ENCODE measurements at regions not wholly inside any gene's neighbourhood (a gene's known extent, or its start where the extent isn't known, plus 50 kb on each side); places are given as distances from the start of the nearest gene placed in this dataset.

- Histone ChIP-seq H3K27me3 (ENCODE audit: insufficient read depth, low read depth, low read length) (no peaks in the 10 kb centered on the region), H3K27ac (ENCODE audit: low read length) (no peak overlapping the region), H3K9ac (ENCODE audit: low read length) (no peak overlapping the region), H3K36me3 (ENCODE audit: insufficient read depth, low read length) (no peaks in the 10 kb centered on the region), H3K4me2 (ENCODE audit: low read length) (no peak overlapping the region), H3K9me3 (ENCODE audit: low read length) (no peaks in the 10 kb centered on the region), H3F3A (ENCODE audit: insufficient read depth, low read length, poor library complexity, severe bottlenecking) (no peaks in the 10 kb centered on the region), H3K4me3 (ENCODE audit: low read length) (no peak overlapping the region), H3K9me2 (ENCODE audit: insufficient read depth, low read length) (no peaks in the 10 kb centered on the region), H4K20me1 (ENCODE audit: insufficient read depth) (no peaks in the 10 kb centered on the region), H3K79me2 (replicated peaks; ENCODE audit: insufficient read depth, low read length) (no peaks in the 10 kb centered on the region), H2AFZ (ENCODE audit: low read depth, low read length) (no peak overlapping the region)
- TF ChIP-seq CTCF (IDR thresholded peaks at IDR 0.05; ENCODE audit: poor library complexity, severe bottlenecking) = no peak
Observed at GRCh38 chr3:177973241-177973840, 562.9 kb upstream of the KCNMB2 start.

- Histone ChIP-seq H3F3A (ENCODE audit: insufficient read depth, low read length, poor library complexity, severe bottlenecking) (no peaks in the 10 kb centered on the region), H3K27me3 (ENCODE audit: insufficient read depth, low read depth, low read length) (no peaks in the 10 kb centered on the region), H2AFZ (ENCODE audit: low read depth, low read length) (no peak overlapping the region), H3K27ac (ENCODE audit: low read length) (no peak overlapping the region), H3K4me2 (ENCODE audit: low read length) (no peak overlapping the region), H4K20me1 (ENCODE audit: insufficient read depth) (no peaks in the 10 kb centered on the region), H3K36me3 (ENCODE audit: insufficient read depth, low read length) (no peaks in the 10 kb centered on the region), H3K9ac (ENCODE audit: low read length) (no peak overlapping the region), H3K4me3 (ENCODE audit: low read length) (no peak overlapping the region), H3K9me2 (ENCODE audit: insufficient read depth, low read length) (no peaks in the 10 kb centered on the region), H3K9me3 (ENCODE audit: low read length) (no peaks in the 10 kb centered on the region), H3K79me2 (replicated peaks; ENCODE audit: insufficient read depth, low read length) (no peaks in the 10 kb centered on the region)
- TF ChIP-seq EZH2 (IDR thresholded peaks at IDR 0.05; ENCODE audit: borderline replicate concordance, insufficient read depth, low read length, poor library complexity, severe bottlenecking) (no peak), MXI1 (conservative IDR thresholded peaks at IDR 0.05; ENCODE audit: poor library complexity, severe bottlenecking) (no peak), SMC3 (conservative IDR thresholded peaks at IDR 0.05; ENCODE audit: poor library complexity) (no peak), POLR2AphosphoS5 (IDR thresholded peaks at IDR 0.05) (no peak), CTCF (IDR thresholded peaks at IDR 0.05; ENCODE audit: poor library complexity, severe bottlenecking) (no peak), TAF1 (IDR thresholded peaks at IDR 0.05; ENCODE audit: low read depth) (no peak), RAD21 (conservative IDR thresholded peaks at IDR 0.05) (no peak), EP300 (conservative IDR thresholded peaks at IDR 0.05; ENCODE audit: poor library complexity, severe bottlenecking) (no peak)
- TF ChIP-seq, protein P1, sequence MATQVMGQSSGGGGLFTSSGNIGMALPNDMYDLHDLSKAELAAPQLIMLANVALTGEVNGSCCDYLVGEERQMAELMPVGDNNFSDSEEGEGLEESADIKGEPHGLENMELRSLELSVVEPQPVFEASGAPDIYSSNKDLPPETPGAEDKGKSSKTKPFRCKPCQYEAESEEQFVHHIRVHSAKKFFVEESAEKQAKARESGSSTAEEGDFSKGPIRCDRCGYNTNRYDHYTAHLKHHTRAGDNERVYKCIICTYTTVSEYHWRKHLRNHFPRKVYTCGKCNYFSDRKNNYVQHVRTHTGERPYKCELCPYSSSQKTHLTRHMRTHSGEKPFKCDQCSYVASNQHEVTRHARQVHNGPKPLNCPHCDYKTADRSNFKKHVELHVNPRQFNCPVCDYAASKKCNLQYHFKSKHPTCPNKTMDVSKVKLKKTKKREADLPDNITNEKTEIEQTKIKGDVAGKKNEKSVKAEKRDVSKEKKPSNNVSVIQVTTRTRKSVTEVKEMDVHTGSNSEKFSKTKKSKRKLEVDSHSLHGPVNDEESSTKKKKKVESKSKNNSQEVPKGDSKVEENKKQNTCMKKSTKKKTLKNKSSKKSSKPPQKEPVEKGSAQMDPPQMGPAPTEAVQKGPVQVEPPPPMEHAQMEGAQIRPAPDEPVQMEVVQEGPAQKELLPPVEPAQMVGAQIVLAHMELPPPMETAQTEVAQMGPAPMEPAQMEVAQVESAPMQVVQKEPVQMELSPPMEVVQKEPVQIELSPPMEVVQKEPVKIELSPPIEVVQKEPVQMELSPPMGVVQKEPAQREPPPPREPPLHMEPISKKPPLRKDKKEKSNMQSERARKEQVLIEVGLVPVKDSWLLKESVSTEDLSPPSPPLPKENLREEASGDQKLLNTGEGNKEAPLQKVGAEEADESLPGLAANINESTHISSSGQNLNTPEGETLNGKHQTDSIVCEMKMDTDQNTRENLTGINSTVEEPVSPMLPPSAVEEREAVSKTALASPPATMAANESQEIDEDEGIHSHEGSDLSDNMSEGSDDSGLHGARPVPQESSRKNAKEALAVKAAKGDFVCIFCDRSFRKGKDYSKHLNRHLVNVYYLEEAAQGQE (IDR thresholded peaks at IDR 0.05; ENCODE audit: borderline replicate concordance) = no peak
Observed at GRCh38 chr3:177976241-177976640, 560.0 kb upstream of the KCNMB2 start.

Measured in neural cell (in vitro differentiated cells).